Endodermal cell (in vitro differentiated cells): ENCODE measurements at regions not wholly inside any gene's neighbourhood (a gene's known extent, or its start where the extent isn't known, plus 50 kb on each side); places are given as distances from the start of the nearest gene placed in this dataset.
"Not testable (repeated sequence)": the region's sequence is repeated elsewhere in the genome, so short reads cannot be mapped to it uniquely, and the experiment has no call there.

Experiments
- DNase-seq: peaks from one replicate; pipeline ENCODE4 v3.0.0-alpha.2; 2017
- H3K27ac ChIP-seq: 2 replicates; pipeline ENCODE4 v1.5.1; 2013; ENCODE audit warnings: mild to moderate bottlenecking, low read depth, low read length, moderate library complexity
- H3K27me3 ChIP-seq: 2 replicates; pipeline ENCODE4 v1.6.1; 2013; ENCODE audit warnings: mild to moderate bottlenecking, low read length, moderate library complexity; ENCODE audit not compliant: insufficient read depth, control insufficient read depth, poor library complexity, severe bottlenecking
- H3K36me3 ChIP-seq: 2 replicates; pipeline ENCODE4 v1.7.0; 2013; ENCODE audit warnings: mild to moderate bottlenecking, low read length, moderate library complexity; ENCODE audit not compliant: control insufficient read depth, insufficient read depth
- H3K4me1 ChIP-seq: one replicate; pipeline ENCODE4 v1.7.0; 2013; ENCODE audit warnings: low read length; ENCODE audit not compliant: control insufficient read depth, insufficient read depth
- H3K4me3 ChIP-seq: 2 replicates; pipeline ENCODE4 v1.5.1; 2013; ENCODE audit warnings: mild to moderate bottlenecking, low read length, moderate library complexity
- H3K9ac ChIP-seq: 2 replicates; pipeline ENCODE4 v1.6.1; 2013; ENCODE audit warnings: mild to moderate bottlenecking, low read length, moderate library complexity; ENCODE audit not compliant: poor library complexity, severe bottlenecking; ENCODE audit errors: extremely low read depth
- H3K9me3 ChIP-seq: 2 replicates; pipeline ENCODE4 v1.6.1; 2013; ENCODE audit warnings: mild to moderate bottlenecking, low read length, moderate library complexity; ENCODE audit not compliant: control insufficient read depth
- H3K27ac Mint-ChIP-seq: 2 replicates; pipeline ENCODE4 v1.8.0; 2020; ENCODE audit warnings: mixed read lengths
- H3K27me3 Mint-ChIP-seq: 2 replicates; pipeline ENCODE4 v1.8.0; 2021; ENCODE audit warnings: mild to moderate bottlenecking, mixed read lengths; ENCODE audit not compliant: insufficient read depth
- H3K36me3 Mint-ChIP-seq: 2 replicates; pipeline ENCODE4 v1.8.0; 2020; ENCODE audit warnings: low read depth, mixed read lengths
- H3K4me1 Mint-ChIP-seq: 2 replicates; pipeline ENCODE4 v1.8.0; 2020; ENCODE audit warnings: mixed read lengths
- H3K4me3 Mint-ChIP-seq: 2 replicates; pipeline ENCODE4 v1.8.0; 2020; ENCODE audit warnings: mild to moderate bottlenecking, moderate library complexity, mixed read lengths
- H3K9me3 Mint-ChIP-seq: 2 replicates; pipeline ENCODE4 v1.8.0; 2020; ENCODE audit warnings: mild to moderate bottlenecking, mixed read lengths
- WGBS, 2 experiments: methylation state at CpG; one replicate each; pipeline versions ENCODE4 v1.1.5 to v1.1.7; 2013; ENCODE audit warnings: missing lambda C conversion rate in 2 of 2, mixed read lengths in 1 of 2; ENCODE audit not compliant: insufficient coverage in 1 of 2, insufficient read length in 1 of 2; 5-methylcytosine and 5-hydroxymethylcytosine counted together
- TF ChIP-seq, protein P1 (sequence below): fragments of 200-600 bp; sonication (generic); conservative IDR thresholded peaks from 2 replicates; pipeline ENCODE4 v1.5.0; 2021; ENCODE audit warnings: antibody characterized with exemption, mild to moderate bottlenecking

DNA sequence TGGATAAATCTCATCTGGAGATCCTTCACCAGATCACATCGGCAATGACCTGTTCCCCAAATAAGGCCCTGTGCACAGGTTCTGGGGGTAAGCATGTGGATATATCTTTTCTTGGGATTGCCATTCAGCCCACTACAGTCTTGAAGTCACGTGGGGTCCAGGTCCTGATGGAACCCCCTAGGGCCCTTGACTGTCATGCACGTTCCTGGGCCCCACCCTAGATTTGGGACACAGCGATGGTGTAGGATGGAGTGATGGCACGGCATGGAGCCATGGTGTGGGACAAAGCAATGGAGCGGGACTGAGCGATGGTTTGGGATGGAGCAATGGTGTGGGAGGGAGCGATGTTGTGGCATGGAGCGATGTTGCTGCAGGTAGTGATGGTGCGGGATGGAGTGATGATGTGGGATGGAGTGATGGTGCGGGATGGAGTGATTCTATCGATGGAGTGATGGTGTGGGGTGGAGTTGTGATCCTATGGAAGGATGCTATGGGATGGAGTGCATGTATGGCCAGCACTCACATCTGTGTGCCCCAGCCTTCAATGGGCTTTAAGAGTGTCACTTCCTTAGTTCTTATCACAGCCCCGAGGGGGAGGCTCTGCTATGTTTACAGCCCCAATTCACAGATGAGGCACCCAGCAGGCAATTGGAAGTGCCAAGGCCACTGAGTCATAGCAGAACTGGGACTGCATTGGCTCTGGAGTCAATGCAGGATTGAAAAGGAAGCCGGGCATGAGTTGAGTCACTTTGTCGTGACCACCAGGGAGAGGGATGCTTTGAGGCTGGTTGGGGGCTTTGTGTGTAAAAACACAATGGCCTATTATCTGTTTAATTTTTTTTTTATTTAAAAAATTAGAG lies 97.0 kb upstream of the C1orf174 start:
- H3K4me3 ChIP-seq, result no peak overlapping the region
- Mint-ChIP-seq H3K27me3 (peaks cover 51% of the 10 kb centered on the region), H3K4me1 (peaks cover 8% of the 10 kb centered on the region), H3K4me3 (no peak overlapping the region), H3K27ac (no peak overlapping the region), H3K9me3 (peaks cover under 1% of the 10 kb centered on the region), H3K36me3 (no peaks in the 10 kb centered on the region)
- H3K9me3 ChIP-seq, result no peaks in the 10 kb centered on the region
- H3K4me1 ChIP-seq, result no peaks in the 10 kb centered on the region
- DNase-seq, result no peak
- no peaks in the 10 kb centered on the region for H3K36me3 ChIP-seq
- H3K27me3 ChIP-seq, result peaks cover 46% of the 10 kb centered on the region
- no peak overlapping the region for H3K9ac ChIP-seq
- TF ChIP-seq, protein P1, sequence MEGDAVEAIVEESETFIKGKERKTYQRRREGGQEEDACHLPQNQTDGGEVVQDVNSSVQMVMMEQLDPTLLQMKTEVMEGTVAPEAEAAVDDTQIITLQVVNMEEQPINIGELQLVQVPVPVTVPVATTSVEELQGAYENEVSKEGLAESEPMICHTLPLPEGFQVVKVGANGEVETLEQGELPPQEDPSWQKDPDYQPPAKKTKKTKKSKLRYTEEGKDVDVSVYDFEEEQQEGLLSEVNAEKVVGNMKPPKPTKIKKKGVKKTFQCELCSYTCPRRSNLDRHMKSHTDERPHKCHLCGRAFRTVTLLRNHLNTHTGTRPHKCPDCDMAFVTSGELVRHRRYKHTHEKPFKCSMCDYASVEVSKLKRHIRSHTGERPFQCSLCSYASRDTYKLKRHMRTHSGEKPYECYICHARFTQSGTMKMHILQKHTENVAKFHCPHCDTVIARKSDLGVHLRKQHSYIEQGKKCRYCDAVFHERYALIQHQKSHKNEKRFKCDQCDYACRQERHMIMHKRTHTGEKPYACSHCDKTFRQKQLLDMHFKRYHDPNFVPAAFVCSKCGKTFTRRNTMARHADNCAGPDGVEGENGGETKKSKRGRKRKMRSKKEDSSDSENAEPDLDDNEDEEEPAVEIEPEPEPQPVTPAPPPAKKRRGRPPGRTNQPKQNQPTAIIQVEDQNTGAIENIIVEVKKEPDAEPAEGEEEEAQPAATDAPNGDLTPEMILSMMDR, result no peak
- H3K27ac ChIP-seq, result no peak overlapping the region
- 84 to 90% methylated on average over 8 to 15 of the region's 15 CpGs for WGBS, 2 experiments

DNA sequence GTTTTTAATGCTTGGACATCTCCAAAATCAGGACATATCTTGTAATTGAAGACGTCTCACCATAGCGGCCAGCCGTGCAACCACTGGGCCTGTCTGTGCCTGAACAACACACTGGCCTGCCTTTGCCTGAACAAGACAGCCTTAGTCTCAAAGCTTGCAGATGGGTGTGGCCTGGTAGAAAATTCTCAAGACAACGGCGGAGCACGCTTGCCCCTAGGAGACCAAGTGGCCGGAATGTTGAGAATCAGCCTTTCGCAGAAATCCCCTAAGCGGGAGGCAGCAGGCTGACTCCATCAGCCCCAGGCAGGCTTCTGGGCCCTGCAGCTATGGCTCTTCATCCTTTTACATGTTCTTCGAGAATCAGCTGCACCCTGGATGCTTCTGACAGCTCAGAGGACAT lies 98.0 kb upstream of the C1orf174 start:
- DNase-seq, result no peak
- Histone ChIP-seq H3K27ac (no peak overlapping the region), H3K4me3 (no peak overlapping the region), H3K27me3 (peaks cover 36% of the 10 kb centered on the region), H3K9me3 (no peaks in the 10 kb centered on the region), H3K36me3 (no peaks in the 10 kb centered on the region), H3K9ac (no peak overlapping the region), H3K4me1 (no peaks in the 10 kb centered on the region)
- H3K4me3 Mint-ChIP-seq, result no peak overlapping the region
- no peak overlapping the region for H3K27ac Mint-ChIP-seq
- TF ChIP-seq, protein P1, result no peak
- peaks cover 8% of the 10 kb centered on the region for H3K4me1 Mint-ChIP-seq
- H3K9me3 Mint-ChIP-seq, result no peaks in the 10 kb centered on the region
- no peaks in the 10 kb centered on the region for H3K36me3 Mint-ChIP-seq
- WGBS, 2 experiments, result 84 to 88% methylated on average over 8 to 10 of the region's 10 CpGs
- peaks cover 43% of the 10 kb centered on the region for H3K27me3 Mint-ChIP-seq

DNA sequence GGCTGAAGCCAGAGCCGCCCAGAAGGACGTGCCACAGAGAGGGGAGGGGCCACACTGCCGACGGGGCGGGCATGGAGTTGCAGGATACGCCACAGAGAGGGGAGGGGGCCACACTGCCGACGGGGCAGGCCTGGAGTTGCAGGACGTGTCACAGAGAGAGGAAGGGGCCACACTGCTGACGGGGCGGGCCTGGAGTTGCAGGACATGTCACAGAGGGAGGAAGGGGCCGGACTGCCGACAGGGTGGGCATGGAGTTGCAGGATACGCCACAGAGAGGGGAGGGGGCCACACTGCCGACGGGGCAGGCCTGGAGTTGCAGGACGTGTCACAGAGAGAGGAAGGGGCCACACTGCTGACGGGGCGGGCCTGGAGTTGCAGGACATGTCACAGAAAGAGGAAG lies 99.4 kb upstream of the C1orf174 start:
- not testable (repeated sequence) for H3K9ac ChIP-seq, H3K36me3 Mint-ChIP-seq, H3K4me3 Mint-ChIP-seq, H3K9me3 ChIP-seq, H3K4me1 ChIP-seq, H3K9me3 Mint-ChIP-seq, H3K4me3 ChIP-seq, H3K27ac Mint-ChIP-seq, DNase-seq, H3K4me1 Mint-ChIP-seq, H3K27ac ChIP-seq, H3K36me3 ChIP-seq
- 68 to 100% methylated on average over 2 to 16 of the region's 19 CpGs for WGBS, 2 experiments
- H3K27me3 ChIP-seq, result peaks cover 25% of the 10 kb centered on the region
- peaks cover 29% of the 10 kb centered on the region for H3K27me3 Mint-ChIP-seq
